ENCODE measurements at regions not wholly inside any gene's neighbourhood (a gene's known extent, or its start where the extent isn't known, plus 50 kb on each side); places are given as distances from the start of the nearest gene placed in this dataset.

- TF ChIP-seq, protein P1, sequence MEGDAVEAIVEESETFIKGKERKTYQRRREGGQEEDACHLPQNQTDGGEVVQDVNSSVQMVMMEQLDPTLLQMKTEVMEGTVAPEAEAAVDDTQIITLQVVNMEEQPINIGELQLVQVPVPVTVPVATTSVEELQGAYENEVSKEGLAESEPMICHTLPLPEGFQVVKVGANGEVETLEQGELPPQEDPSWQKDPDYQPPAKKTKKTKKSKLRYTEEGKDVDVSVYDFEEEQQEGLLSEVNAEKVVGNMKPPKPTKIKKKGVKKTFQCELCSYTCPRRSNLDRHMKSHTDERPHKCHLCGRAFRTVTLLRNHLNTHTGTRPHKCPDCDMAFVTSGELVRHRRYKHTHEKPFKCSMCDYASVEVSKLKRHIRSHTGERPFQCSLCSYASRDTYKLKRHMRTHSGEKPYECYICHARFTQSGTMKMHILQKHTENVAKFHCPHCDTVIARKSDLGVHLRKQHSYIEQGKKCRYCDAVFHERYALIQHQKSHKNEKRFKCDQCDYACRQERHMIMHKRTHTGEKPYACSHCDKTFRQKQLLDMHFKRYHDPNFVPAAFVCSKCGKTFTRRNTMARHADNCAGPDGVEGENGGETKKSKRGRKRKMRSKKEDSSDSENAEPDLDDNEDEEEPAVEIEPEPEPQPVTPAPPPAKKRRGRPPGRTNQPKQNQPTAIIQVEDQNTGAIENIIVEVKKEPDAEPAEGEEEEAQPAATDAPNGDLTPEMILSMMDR (conservative IDR thresholded peaks at IDR 0.05; ENCODE audit: low read depth, low read length): no peak
Observed at GRCh38 chr9:682633-683508, 158.6 kb upstream of the DMRT1 start (continued).

All from IMR-90 (cell line).